ENCODE measurements at regions not wholly inside any gene's neighbourhood (a gene's known extent, or its start where the extent isn't known, plus 50 kb on each side); places are given as distances from the start of the nearest gene placed in this dataset.

GRCh38 chr1:218182455-218182854 lies 102.6 kb upstream of the RRP15 start:
- no peak overlapping the region for H3K4me3 Mint-ChIP-seq
- no peaks in the 10 kb centered on the region for H3K36me3 Mint-ChIP-seq (ENCODE audit: low read depth)
- CTCF ChIA-PET, result no interaction called here
- no peak overlapping the region for H3K27ac Mint-ChIP-seq
- ATAC-seq (ENCODE audit: poor library complexity) (no peak), DNase-seq (no peak)
- intact Hi-C loops (cut with DNase I, micrococcal nuclease), result no loop called here
- no peaks in the 10 kb centered on the region for H3K9me3 Mint-ChIP-seq
- no peaks in the 10 kb centered on the region for H3K36me3 ChIP-seq (ENCODE audit: insufficient read depth, low read length)
- peaks cover 5% of the 10 kb centered on the region for H3K27me3 Mint-ChIP-seq
- POLR2A ChIA-PET, result no interaction called here
- no peaks in the 10 kb centered on the region for H3K9me3 ChIP-seq (ENCODE audit: control insufficient read depth in 1 of 2, insufficient read depth in 1 of 2, low read length in 2 of 2)
- no peaks in the 10 kb centered on the region for H3K4me1 Mint-ChIP-seq (ENCODE audit: low read depth)
- H3K4me3 ChIP-seq (ENCODE audit: low read length), result no peak overlapping the region
- no peak overlapping the region for H3K27ac ChIP-seq (ENCODE audit: low read depth in 1 of 2, low read length in 2 of 2)
- H3K4me1 ChIP-seq (ENCODE audit: insufficient read depth, low read length), result no peaks in the 10 kb centered on the region
- no peak for TF ChIP-seq CTCF (IDR thresholded peaks at IDR 0.05)
- no peaks in the 10 kb centered on the region for H3K27me3 ChIP-seq (ENCODE audit: control insufficient read depth in 1 of 2, insufficient read depth in 2 of 2, low read length in 2 of 2)

- H3K4me1 ChIP-seq (ENCODE audit: insufficient read depth, low read length), result no peaks in the 10 kb centered on the region
- no peaks in the 10 kb centered on the region for H3K9me3 Mint-ChIP-seq
- POLR2A ChIA-PET, result no interaction called here
- TF ChIP-seq CTCF (IDR thresholded peaks at IDR 0.05), result no peak
- H3K36me3 ChIP-seq (ENCODE audit: insufficient read depth, low read length), result no peaks in the 10 kb centered on the region
- H3K27ac ChIP-seq (ENCODE audit: low read depth in 1 of 2, low read length in 2 of 2), result no peak overlapping the region
- H3K4me3 Mint-ChIP-seq, result no peak overlapping the region
- peaks cover 0 to 4% of the 10 kb centered on the region in 2 experiments for H3K9me3 ChIP-seq (ENCODE audit: control insufficient read depth in 1 of 2, insufficient read depth in 1 of 2, low read length in 2 of 2)
- intact Hi-C loops (cut with DNase I, micrococcal nuclease), result no loop called here
- DNase-seq (no peak), ATAC-seq (ENCODE audit: poor library complexity) (no peak)
- no peaks in the 10 kb centered on the region for H3K4me1 Mint-ChIP-seq (ENCODE audit: low read depth)
- H3K36me3 Mint-ChIP-seq (ENCODE audit: low read depth), result no peaks in the 10 kb centered on the region
- H3K27ac Mint-ChIP-seq, result no peak overlapping the region
- CTCF ChIA-PET, result no interaction called here
- no peaks in the 10 kb centered on the region for H3K27me3 ChIP-seq (ENCODE audit: control insufficient read depth in 1 of 2, insufficient read depth in 2 of 2, low read length in 2 of 2)
- H3K4me3 ChIP-seq (ENCODE audit: low read length), result no peak overlapping the region
- no peaks in the 10 kb centered on the region for H3K27me3 Mint-ChIP-seq
These were observed 84.1 kb upstream of the RRP15 start for GRCh38 chr1:218200979-218201378.

- Mint-ChIP-seq H3K36me3 (ENCODE audit: low read depth) (no peaks in the 10 kb centered on the region), H3K9me3 (no peaks in the 10 kb centered on the region), H3K4me1 (ENCODE audit: low read depth) (no peaks in the 10 kb centered on the region), H3K4me3 (no peak overlapping the region), H3K27ac (no peak overlapping the region), H3K27me3 (no peaks in the 10 kb centered on the region)
- ChIA-PET POLR2A (no interaction called here), CTCF (no interaction called here)
- Histone ChIP-seq H3K4me1 (ENCODE audit: insufficient read depth, low read length) (no peaks in the 10 kb centered on the region), H3K27ac (ENCODE audit: low read depth in 1 of 2, low read length in 2 of 2) (no peak overlapping the region), H3K4me3 (ENCODE audit: low read length) (no peak overlapping the region), H3K27me3 (ENCODE audit: control insufficient read depth in 1 of 2, insufficient read depth in 2 of 2, low read length in 2 of 2) (no peaks in the 10 kb centered on the region), H3K36me3 (ENCODE audit: insufficient read depth, low read length) (no peaks in the 10 kb centered on the region), H3K9me3 (ENCODE audit: control insufficient read depth in 1 of 2, insufficient read depth in 1 of 2, low read length in 2 of 2) (peaks cover 0 to 4% of the 10 kb centered on the region in 2 experiments)
- intact Hi-C loops (cut with DNase I, micrococcal nuclease), result no loop called here
- ATAC-seq (ENCODE audit: poor library complexity) (no peak), DNase-seq (no peak)
- no peak for TF ChIP-seq CTCF (IDR thresholded peaks at IDR 0.05)
These were observed 83.5 kb upstream of the RRP15 start for GRCh38 chr1:218201601-218202000.

All from CD4-positive, alpha-beta T cell (primary cell).